Activated CD4-positive, alpha-beta T cell treated with anti-CD3 and anti-CD28 coated beads for 36 hours (primary cell): ENCODE measurements at regions not wholly inside any gene's neighbourhood (a gene's known extent, or its start where the extent isn't known, plus 50 kb on each side); places are given as distances from the start of the nearest gene placed in this dataset.

Experiments used
- ATAC-seq: fragments of 200-7000 bp; cut with Tn5 transposase; one replicate; pipeline ENCODE4 v1.10.0; 2021; ENCODE audit warnings: mild to moderate bottlenecking, moderate library complexity
- CTCF ChIA-PET: fragments of 350-600 bp; sonication (Branson Sonifier 250); formaldehyde crosslinking; loops from one replicate; lab custom pipeline; 2021; ENCODE audit warnings: antibody characterized with exemption; lab: Charles Lee
- POLR2A ChIA-PET: fragments of 350-600 bp; sonication (Branson Sonifier 250); formaldehyde crosslinking; loops from one replicate; lab custom pipeline; 2021; ENCODE audit warnings: antibody characterized with exemption, inconsistent platforms; lab: Charles Lee
- DNase-seq: peaks from one replicate; pipeline ENCODE4 v3.0.0-alpha.2; 2020
- H3K27ac Mint-ChIP-seq: one replicate; pipeline ENCODE4 v1.8.0; 2021; ENCODE audit warnings: mixed read lengths
- H3K27me3 Mint-ChIP-seq: one replicate; pipeline ENCODE4 v1.8.0; 2021; ENCODE audit warnings: mixed read lengths
- H3K36me3 Mint-ChIP-seq: one replicate; pipeline ENCODE4 v1.8.0; 2021; ENCODE audit warnings: low read depth, mixed read lengths
- H3K4me1 Mint-ChIP-seq: one replicate; pipeline ENCODE4 v1.8.0; 2021; ENCODE audit warnings: mixed read lengths
- H3K4me3 Mint-ChIP-seq: one replicate; pipeline ENCODE4 v1.8.0; 2021; ENCODE audit warnings: mild to moderate bottlenecking, moderate library complexity, mixed read lengths
- H3K9me3 Mint-ChIP-seq: one replicate; pipeline ENCODE4 v1.8.0; 2021; ENCODE audit warnings: low read depth, mixed read lengths
- intact Hi-C, 2 experiments: fragments of 100-400 bp; cut with DNase I in 1 of 2; cut with micrococcal nuclease in 1 of 2; formaldehyde crosslinking; loops; one replicate each; pipeline versions ENCODE4 v1.14.2 to v1.15.1; 2022 to 2024; cut with DNase I, micrococcal nuclease

DNA sequence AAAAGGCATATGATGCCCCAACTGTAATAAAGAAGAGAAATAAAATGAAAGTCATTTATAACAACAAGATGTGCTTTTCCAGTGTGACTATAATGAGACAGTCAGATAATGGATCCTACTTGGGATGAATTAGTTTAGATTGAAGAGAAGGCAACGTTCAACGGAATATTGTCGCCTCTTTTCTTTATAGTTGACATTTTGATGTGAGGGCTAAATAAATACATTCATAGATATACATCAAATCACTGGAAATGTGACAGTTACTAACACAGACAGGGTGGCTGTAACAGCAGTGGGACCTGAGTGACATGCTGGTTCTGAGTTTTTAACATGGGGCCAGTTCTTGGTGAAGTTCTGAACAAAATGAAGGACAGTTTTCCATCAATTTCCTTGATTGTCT, 61.1 kb upstream of the ATP2B2 start:
- ChIA-PET CTCF (no interaction called here), POLR2A (no interaction called here)
- Mint-ChIP-seq H3K36me3 (no peaks in the 10 kb centered on the region), H3K4me1 (peaks cover 5% of the 10 kb centered on the region), H3K9me3 (no peaks in the 10 kb centered on the region), H3K27me3 (peaks cover 11% of the 10 kb centered on the region), H3K4me3 (no peak overlapping the region), H3K27ac (no peak overlapping the region)
- no peak for ATAC-seq
- DNase-seq, result no peak
- intact Hi-C loops, result no loop called here

DNA sequence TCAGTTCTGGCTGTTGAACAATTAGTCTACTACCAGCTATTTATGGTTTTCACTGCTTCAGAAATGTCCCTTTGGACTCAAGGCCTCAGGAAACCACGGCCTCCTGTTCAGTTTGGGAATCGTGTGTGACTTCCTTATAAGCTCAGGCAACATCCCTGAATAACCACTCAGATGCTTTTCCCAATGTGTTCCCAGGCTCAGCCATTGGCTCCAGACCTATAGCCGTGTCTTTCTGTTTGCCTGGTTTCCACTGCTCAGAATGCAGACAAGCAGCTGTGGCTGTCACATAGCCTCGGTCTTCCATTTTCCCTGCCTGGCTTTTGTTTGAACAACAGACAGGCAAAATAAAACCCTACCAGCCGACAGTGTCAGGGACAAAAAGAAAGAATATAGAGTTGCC, 63.2 kb upstream of the ATP2B2 start:
- no peaks in the 10 kb centered on the region for H3K4me1 Mint-ChIP-seq
- POLR2A ChIA-PET, result no interaction called here
- no peaks in the 10 kb centered on the region for H3K36me3 Mint-ChIP-seq
- intact Hi-C loops, result no loop called here
- H3K27ac Mint-ChIP-seq, result no peak overlapping the region
- DNase-seq, result no peak
- CTCF ChIA-PET, result interaction anchor here (0.6 to 1.3 kb wide), 4 partner anchors 9 to 223 kb away, joined by 3 read pairs; no protein-coding TSS in a partner anchor
- H3K27me3 Mint-ChIP-seq, result peaks cover 10% of the 10 kb centered on the region
- no peak for ATAC-seq
- H3K9me3 Mint-ChIP-seq, result no peaks in the 10 kb centered on the region
- no peak overlapping the region for H3K4me3 Mint-ChIP-seq

DNA sequence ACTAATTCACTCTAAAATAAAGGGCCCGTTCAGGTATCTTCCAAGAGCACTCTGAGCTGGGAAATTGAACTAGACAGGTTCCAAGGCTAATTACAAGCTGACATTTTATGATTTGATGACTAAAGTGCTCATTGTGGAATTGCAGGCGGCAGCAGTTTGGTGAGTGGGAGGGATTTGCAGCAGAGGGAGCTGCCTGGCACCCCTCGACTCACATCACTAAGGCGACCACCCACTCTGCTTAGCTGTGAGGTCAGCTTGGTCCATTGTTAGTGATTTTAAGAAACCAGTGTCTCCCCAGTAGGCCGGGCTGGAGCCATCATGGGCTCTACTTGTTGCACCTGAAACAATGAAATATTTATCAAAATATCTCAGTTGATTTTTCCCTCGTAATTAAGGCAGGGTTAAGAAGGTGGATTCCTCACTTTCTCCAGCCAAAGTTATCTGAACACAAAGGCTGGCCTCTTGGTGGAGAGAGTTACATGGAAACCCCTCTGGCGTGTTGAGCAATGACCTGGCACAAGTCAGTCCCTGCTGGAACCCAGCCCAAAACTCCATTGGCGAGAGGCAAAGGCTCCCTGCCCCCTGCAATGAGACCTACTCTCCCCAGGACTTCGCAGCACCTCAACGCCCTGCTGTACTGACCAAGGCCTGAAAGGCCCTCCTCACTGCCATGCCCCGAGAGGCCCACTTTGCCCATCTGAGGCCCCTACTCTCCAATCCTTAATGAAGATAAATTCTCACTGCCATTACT, 65.0 kb upstream of the ATP2B2 start:
- H3K27ac Mint-ChIP-seq, result no peak overlapping the region
- DNase-seq (no peak), ATAC-seq (no peak)
- CTCF ChIA-PET, result no interaction called here
- H3K27me3 Mint-ChIP-seq, result peaks cover 12% of the 10 kb centered on the region
- intact Hi-C loops, result no loop called here
- no peaks in the 10 kb centered on the region for H3K4me1 Mint-ChIP-seq
- H3K4me3 Mint-ChIP-seq, result no peak overlapping the region
- H3K36me3 Mint-ChIP-seq, result no peaks in the 10 kb centered on the region
- POLR2A ChIA-PET, result no interaction called here
- no peaks in the 10 kb centered on the region for H3K9me3 Mint-ChIP-seq

DNA sequence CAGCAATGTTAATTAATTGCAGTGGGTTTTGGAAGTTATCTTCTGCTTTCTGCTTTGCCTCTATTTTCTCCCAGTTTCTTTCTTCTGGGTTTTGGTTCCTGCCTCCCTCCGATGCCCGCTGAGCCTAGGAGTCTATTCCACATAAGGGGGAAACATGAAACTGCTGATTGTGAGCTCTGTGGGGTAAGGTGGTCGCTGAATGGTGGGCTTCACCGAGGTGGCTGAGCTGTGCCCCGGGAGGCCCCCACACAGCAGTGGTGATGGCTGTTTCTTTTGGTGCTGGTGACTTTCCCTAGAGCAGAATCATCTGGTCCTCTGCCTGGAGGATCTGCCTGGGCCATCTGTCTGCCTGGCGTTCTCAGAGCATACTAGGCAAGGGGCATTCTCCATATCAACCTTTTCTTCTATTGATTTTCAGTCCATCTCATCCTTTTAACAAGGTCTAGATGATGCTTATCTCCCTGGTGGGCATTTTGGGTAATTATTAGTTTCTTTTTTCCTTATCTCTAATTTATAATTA, 68.8 kb upstream of the ATP2B2 start:
- ATAC-seq, result no peak
- Mint-ChIP-seq H3K27me3 (peaks cover 6% of the 10 kb centered on the region), H3K27ac (no peak overlapping the region), H3K36me3 (no peaks in the 10 kb centered on the region), H3K4me1 (no peaks in the 10 kb centered on the region), H3K9me3 (no peaks in the 10 kb centered on the region), H3K4me3 (no peak overlapping the region)
- intact Hi-C loops, result no loop called here
- no peak for DNase-seq
- POLR2A ChIA-PET, result no interaction called here
- CTCF ChIA-PET, result interaction anchor here (0.6 kb wide), 1 partner anchor 995 kb away, joined by 4 read pairs; no protein-coding TSS in a partner anchor

DNA sequence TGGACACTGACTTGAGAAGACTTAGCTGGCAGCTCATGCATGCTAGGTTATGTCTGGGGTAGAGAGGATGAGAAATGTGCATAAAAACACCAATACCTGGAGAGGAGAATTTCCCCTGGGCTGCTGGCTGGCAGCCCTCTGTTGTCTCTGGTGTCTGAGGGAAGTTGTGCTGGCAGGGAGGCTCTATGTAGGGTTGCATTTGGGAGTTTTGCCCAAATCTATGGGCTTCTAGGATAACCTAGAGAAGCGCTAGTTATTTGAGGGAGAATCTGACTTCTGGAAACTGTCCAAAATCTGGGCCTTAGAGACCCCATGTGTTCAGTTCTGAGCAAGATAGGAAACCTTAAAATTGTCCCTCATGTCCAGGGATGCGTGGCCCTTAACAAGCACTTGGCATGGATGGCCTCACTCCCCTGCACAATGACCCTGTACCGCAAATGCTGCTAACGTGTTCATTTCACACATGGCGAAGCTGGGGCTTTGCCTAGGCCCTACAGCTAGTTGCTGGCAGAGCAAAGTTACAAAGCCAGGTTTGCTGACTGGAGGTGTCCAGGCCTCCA, 70.3 kb upstream of the ATP2B2 start:
- CTCF ChIA-PET, result interaction anchor here (1.8 kb wide), 1 partner anchor 163 kb away, joined by 4 read pairs; no protein-coding TSS in a partner anchor
- peaks cover 6% of the 10 kb centered on the region for H3K27me3 Mint-ChIP-seq
- intact Hi-C loops, result no loop called here

DNA sequence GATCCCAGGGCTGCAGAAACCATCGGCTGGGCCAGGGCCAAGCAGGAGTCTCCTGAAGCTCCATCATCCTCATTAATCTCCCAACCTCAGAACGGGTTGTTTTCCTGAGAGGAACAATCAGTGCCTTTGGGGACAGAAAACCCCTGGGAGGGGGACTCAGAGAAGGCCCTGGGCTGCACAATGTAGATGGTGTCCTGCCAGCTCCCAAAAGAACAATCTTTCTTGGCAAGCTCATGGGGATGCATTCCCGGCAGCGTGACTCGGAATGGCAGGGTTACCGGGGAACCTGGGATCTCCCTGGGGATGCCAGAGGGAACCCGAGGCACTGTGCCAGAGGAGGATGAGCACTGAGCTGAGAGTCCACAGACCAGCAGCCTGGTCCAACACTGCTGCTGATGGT, 72.1 kb upstream of the ATP2B2 start:
- no peaks in the 10 kb centered on the region for H3K4me1 Mint-ChIP-seq
- H3K27ac Mint-ChIP-seq, result no peak overlapping the region
- no peak overlapping the region for H3K4me3 Mint-ChIP-seq
- ChIA-PET CTCF (interaction anchor here (0.6 kb wide), 1 partner anchor 652 kb away, joined by 3 read pairs; no protein-coding TSS in a partner anchor), POLR2A (no interaction called here)
- no peak for ATAC-seq
- intact Hi-C loops, result no loop called here
- H3K27me3 Mint-ChIP-seq, result peaks cover 10% of the 10 kb centered on the region
- no peaks in the 10 kb centered on the region for H3K36me3 Mint-ChIP-seq
- no peak for DNase-seq
- H3K9me3 Mint-ChIP-seq, result no peaks in the 10 kb centered on the region

More for the DNA sequence above, 70.3 kb upstream of the ATP2B2 start:
- Mint-ChIP-seq H3K9me3 (no peaks in the 10 kb centered on the region), H3K4me1 (no peaks in the 10 kb centered on the region), H3K36me3 (no peaks in the 10 kb centered on the region), H3K4me3 (no peak overlapping the region), H3K27ac (no peak overlapping the region)
- DNase-seq (no peak), ATAC-seq (no peak)
- POLR2A ChIA-PET, result no interaction called here

DNA sequence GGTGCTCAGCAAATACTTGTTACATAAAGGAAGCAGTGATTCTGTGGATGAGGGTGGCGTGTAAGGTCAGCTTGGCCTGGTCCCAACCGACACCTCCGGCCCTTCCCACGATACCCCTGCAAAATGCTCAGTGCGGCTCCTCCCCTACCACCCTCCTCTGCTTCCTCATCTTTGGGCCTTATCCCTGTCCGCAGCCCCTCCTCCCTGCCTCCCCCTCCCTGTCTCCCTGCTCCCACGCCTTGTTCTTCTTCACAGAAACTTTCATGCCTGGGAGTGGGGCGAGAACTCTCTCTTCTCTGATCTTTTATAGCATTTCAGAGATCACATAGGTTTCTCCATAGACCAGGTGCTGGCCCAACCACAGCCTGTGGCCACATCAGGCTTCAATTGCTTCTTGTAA, 75.0 kb upstream of the ATP2B2 start:
- H3K4me1 Mint-ChIP-seq, result no peaks in the 10 kb centered on the region
- intact Hi-C loops, result no loop called here
- H3K9me3 Mint-ChIP-seq, result no peaks in the 10 kb centered on the region
- DNase-seq (no peak), ATAC-seq (no peak)
- H3K4me3 Mint-ChIP-seq, result no peak overlapping the region
- peaks cover 9% of the 10 kb centered on the region for H3K27me3 Mint-ChIP-seq
- ChIA-PET POLR2A (no interaction called here), CTCF (no interaction called here)
- H3K36me3 Mint-ChIP-seq, result no peaks in the 10 kb centered on the region
- no peak overlapping the region for H3K27ac Mint-ChIP-seq

DNA sequence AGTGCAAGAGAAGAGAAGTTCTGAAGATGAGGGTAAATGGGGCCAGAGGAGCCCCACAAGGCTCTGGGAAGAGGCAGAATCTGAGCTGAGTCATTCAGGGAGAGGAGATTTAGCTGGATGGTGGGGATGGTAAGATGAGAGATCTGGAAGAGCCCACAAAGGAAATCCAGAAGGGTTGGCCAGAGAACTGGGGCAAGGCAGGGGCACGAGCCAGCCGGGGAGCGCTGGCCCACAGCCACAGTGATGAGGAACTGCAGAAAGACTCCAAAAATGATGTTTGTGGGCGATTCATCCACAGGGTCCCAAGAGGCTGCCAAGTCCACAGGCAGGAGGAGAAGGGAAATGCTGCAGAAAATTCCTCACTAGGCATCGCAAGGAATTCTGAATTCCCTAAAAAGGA, 75.9 kb upstream of the ATP2B2 start:
- ChIA-PET CTCF (no interaction called here), POLR2A (no interaction called here)
- H3K9me3 Mint-ChIP-seq, result no peaks in the 10 kb centered on the region
- DNase-seq (no peak), ATAC-seq (no peak)
- H3K4me1 Mint-ChIP-seq, result no peaks in the 10 kb centered on the region
- H3K36me3 Mint-ChIP-seq, result no peaks in the 10 kb centered on the region
- H3K27ac Mint-ChIP-seq, result no peak overlapping the region
- intact Hi-C loops, result no loop called here
- H3K27me3 Mint-ChIP-seq, result peaks cover 12% of the 10 kb centered on the region
- no peak overlapping the region for H3K4me3 Mint-ChIP-seq

DNA sequence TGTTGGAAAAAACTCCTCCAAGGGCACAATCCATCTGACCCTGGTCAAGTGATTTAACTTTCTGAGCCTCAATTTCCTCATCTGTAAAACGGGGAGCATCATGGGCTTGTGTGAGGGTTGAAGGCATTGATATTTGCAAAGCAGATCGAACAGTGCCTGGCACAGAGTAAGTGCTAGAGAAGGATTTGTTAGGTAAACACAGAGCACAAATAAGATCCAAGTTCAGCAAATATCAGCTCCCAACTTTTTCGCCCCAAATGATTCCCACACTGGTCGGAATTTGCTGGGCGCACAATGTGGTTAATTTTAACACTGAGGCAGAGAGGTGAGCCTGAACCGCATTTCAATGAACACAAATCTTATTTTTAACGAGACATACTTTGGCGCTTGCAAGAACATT, 76.3 kb upstream of the ATP2B2 start:
- intact Hi-C loops, result no loop called here

DNA sequence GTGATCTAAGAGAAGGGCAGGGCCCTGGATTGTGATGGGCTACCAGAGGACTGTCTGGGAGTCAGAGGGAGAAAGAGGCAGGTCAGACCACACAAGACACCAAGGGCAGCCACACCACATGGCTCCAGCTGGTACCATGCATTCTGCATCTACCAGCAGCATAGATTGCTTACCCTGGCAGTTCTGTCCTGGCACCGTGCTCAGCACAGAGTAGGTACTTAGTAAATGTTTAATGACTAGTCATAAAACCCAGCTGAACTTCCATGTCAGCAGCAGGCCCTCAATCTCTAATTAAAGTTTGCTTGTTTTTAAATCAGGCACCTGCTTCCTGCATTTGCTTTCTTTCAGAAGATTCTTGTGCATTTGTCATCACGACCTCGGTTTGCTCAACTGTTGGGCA, 77.3 kb upstream of the ATP2B2 start:
- DNase-seq (no peak), ATAC-seq (no peak)
- Mint-ChIP-seq H3K36me3 (no peaks in the 10 kb centered on the region), H3K9me3 (no peaks in the 10 kb centered on the region), H3K4me3 (no peak overlapping the region), H3K27ac (no peak overlapping the region), H3K27me3 (peaks cover 14% of the 10 kb centered on the region), H3K4me1 (no peaks in the 10 kb centered on the region)
- ChIA-PET CTCF (no interaction called here), POLR2A (no interaction called here)
- intact Hi-C loops, result no loop called here

More for the DNA sequence above, 76.3 kb upstream of the ATP2B2 start:
- DNase-seq (no peak), ATAC-seq (no peak)
- H3K4me3 Mint-ChIP-seq, result no peak overlapping the region
- H3K36me3 Mint-ChIP-seq, result no peaks in the 10 kb centered on the region
- H3K27ac Mint-ChIP-seq, result no peak overlapping the region
- ChIA-PET CTCF (no interaction called here), POLR2A (no interaction called here)
- no peaks in the 10 kb centered on the region for H3K9me3 Mint-ChIP-seq
- H3K4me1 Mint-ChIP-seq, result no peaks in the 10 kb centered on the region
- H3K27me3 Mint-ChIP-seq, result peaks cover 12% of the 10 kb centered on the region

DNA sequence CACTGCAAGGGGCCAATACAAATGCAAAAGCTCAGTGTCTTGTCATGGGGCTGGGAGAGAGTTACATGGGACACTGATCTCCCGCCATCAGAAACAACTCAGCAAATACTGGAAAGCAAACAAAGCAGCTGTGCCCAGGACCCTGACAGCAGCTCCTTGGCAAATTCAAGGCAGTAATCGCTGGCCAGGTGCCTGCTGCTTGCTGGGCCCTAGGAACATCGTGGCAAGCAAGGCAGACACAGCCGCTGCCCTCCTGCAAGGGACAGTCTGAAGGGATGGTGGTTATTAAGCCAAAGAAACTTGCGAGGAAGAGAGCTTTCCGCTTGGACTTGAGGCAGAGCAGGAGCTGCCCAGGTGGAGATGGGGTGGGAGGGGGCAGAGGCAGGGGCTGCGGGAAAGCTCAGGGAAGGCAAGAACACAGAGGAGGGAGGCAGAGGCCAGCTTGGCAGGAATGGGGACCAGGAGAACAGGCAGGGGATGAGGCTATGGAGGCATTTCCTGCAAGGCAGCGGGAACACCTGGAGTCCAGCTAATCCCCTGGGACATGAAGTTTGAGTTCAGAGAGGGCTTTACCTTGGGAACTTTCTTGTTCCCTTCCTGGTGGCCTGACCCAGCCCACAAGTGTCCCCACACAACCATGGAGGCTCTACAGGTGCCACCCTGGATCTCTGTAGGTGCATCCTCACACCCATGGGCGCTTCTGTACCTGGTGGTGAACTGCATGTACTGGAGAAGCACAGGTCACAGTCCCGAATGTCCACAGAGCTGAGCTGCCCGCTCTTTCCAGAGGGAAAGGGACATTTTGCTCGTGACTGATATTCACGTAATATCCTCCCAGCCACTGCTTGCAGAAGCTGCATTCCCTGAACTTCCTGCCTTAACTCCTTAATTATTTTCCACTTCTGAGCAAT, 78.7 kb upstream of the ATP2B2 start:
- ATAC-seq, result no peak
- POLR2A ChIA-PET, result no interaction called here
- H3K27ac Mint-ChIP-seq, result no peak overlapping the region
- intact Hi-C loops, result no loop called here
- H3K27me3 Mint-ChIP-seq, result peaks cover 14% of the 10 kb centered on the region
- no peaks in the 10 kb centered on the region for H3K36me3 Mint-ChIP-seq
- no peaks in the 10 kb centered on the region for H3K4me1 Mint-ChIP-seq
- no peak for DNase-seq
- H3K4me3 Mint-ChIP-seq, result no peak overlapping the region
- no peaks in the 10 kb centered on the region for H3K9me3 Mint-ChIP-seq
- CTCF ChIA-PET, result no interaction called here
